ENCODE measurements at regions not wholly inside any gene's neighbourhood (a gene's known extent, or its start where the extent isn't known, plus 50 kb on each side); places are given as distances from the start of the nearest gene placed in this dataset.
A peak's percentile ranks its signal among the peaks of the same experiment; 100 is the strongest.

GRCh38 chr5:88380332-88380731 lies 111.7 kb upstream of the TMEM161B start:
- TF ChIP-seq CTCF (IDR thresholded peaks at IDR 0.05; ENCODE audit: low read length) (no peak), EZH2phosphoT487 (IDR thresholded peaks at IDR 0.05; ENCODE audit: low read length) (no peak), EZH2 (optimal IDR thresholded peaks at IDR 0.05; ENCODE audit: low read depth, low read length) (no peak)
- H3K9me3 ChIP-seq (replicated peaks; ENCODE audit: insufficient read depth, low read length): no peaks in the 10 kb centered on the region
- no peak overlapping the region for H3K4me3 ChIP-seq (ENCODE audit: low read length)

DNA sequence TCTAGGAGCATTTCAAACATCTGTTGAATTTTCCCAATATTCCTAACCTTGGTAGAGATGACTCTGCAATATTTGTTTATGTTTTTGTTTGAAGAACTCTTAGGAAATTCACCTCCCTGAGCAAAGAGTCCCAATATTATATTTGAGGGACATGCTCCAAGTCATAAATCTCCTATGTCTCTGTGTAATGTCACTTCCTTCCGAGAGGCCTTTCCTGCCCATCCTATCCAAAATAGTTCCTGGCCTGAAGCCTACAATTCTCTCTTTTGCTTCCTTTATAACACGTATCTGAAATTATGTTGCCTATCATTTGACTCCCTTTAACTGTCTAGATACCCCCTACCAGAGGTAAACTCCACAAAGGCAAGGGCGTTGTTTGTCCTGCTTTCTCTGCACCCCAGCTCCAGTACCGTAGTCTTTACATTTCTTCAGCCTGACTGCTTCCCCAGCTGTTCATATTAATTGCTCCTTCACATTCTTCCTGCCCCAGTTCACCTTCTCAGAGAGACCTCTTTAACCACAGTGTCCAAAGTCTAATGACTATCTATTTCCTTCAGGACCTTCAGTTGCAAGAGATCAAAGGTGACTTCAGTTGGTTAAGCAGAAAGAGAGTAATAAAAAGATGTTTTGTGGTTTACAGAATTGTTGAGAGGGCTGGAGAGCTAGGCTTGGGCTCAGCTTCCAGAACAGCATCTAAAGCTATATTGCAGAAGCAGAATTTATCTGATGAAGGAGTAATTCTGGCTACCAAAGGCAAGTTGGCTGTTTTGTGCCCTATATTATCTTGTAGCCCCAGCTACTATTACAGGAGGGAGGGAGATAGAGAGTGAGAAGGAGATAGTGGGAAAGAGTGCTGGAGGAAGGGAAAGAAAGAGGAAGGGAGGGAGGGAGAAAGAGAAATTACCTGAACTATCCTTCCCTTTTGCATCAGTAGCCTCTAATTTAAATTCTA lies 109.3 kb upstream of the TMEM161B start:
- no peak overlapping the region for H3K9ac ChIP-seq (ENCODE audit: low read length)
- no peaks in the 10 kb centered on the region for H3F3A ChIP-seq (ENCODE audit: insufficient read depth, low read length)
- no peaks in the 10 kb centered on the region for H3K36me3 ChIP-seq (replicated peaks; ENCODE audit: insufficient read depth, low read length)
- H3K79me2 ChIP-seq (ENCODE audit: low read length): no peaks in the 10 kb centered on the region
- H3K4me2 ChIP-seq (ENCODE audit: low read depth, low read length): no peak overlapping the region
- H3K9me2 ChIP-seq (replicated peaks; ENCODE audit: insufficient read depth, low read length): no peaks in the 10 kb centered on the region
- no peaks in the 10 kb centered on the region for H3K4me1 ChIP-seq (ENCODE audit: low read length)
- H3K9me3 ChIP-seq (replicated peaks; ENCODE audit: insufficient read depth, low read length): no peaks in the 10 kb centered on the region
- no peak overlapping the region for H3K4me3 ChIP-seq (ENCODE audit: low read length)
- TF ChIP-seq EZH2 (optimal IDR thresholded peaks at IDR 0.05; ENCODE audit: low read depth, low read length) (no peak), EZH2phosphoT487 (IDR thresholded peaks at IDR 0.05; ENCODE audit: low read length) (no peak), CTCF (IDR thresholded peaks at IDR 0.05; ENCODE audit: low read length) (no peak)
- H3K27me3 ChIP-seq (replicated peaks; ENCODE audit: insufficient read depth, low read length): no peaks in the 10 kb centered on the region
- H3K27ac ChIP-seq (ENCODE audit: low read length): no peak overlapping the region
- peak; percentile 14 for DNase-seq
- H2AFZ ChIP-seq (ENCODE audit: low read length): no peak overlapping the region
- no peaks in the 10 kb centered on the region for H4K20me1 ChIP-seq (ENCODE audit: insufficient read depth, low read length)

More at GRCh38 chr5:88380332-88380731, 111.7 kb upstream of the TMEM161B start:
- no peaks in the 10 kb centered on the region for H3K79me2 ChIP-seq (ENCODE audit: low read length)
- no peak overlapping the region for H2AFZ ChIP-seq (ENCODE audit: low read length)
- no peak overlapping the region for H3K4me2 ChIP-seq (ENCODE audit: low read depth, low read length)
- no peaks in the 10 kb centered on the region for H3F3A ChIP-seq (ENCODE audit: insufficient read depth, low read length)
- no peak for DNase-seq
- no peaks in the 10 kb centered on the region for H3K27me3 ChIP-seq (replicated peaks; ENCODE audit: insufficient read depth, low read length)
- H3K9me2 ChIP-seq (replicated peaks; ENCODE audit: insufficient read depth, low read length): no peaks in the 10 kb centered on the region
- H4K20me1 ChIP-seq (ENCODE audit: insufficient read depth, low read length): no peaks in the 10 kb centered on the region
- H3K9ac ChIP-seq (ENCODE audit: low read length): no peak overlapping the region
- no peaks in the 10 kb centered on the region for H3K4me1 ChIP-seq (ENCODE audit: low read length)
- no peaks in the 10 kb centered on the region for H3K36me3 ChIP-seq (replicated peaks; ENCODE audit: insufficient read depth, low read length)
- no peak overlapping the region for H3K27ac ChIP-seq (ENCODE audit: low read length)

DNA sequence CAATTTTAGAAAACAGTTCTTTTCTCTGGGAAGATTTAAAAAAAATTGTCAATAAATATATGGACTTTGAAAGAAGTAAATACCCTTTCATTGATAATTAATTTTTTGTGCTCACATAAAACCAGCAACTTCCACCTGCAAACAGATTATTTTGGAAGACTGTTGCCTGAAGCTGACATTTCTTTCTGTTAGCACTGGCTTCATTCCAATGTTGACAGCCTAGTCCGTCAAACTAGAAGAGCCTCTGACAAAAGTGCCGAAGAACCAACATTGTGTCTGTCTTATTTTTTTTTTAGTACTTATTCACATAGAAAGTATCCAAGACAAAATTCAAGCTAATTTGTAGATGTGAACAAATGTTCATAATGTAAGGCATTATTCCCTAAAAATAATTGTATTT lies 108.6 kb upstream of the TMEM161B start:
- no peaks in the 10 kb centered on the region for H3K9me2 ChIP-seq (replicated peaks; ENCODE audit: insufficient read depth, low read length)
- H3K9me3 ChIP-seq (replicated peaks; ENCODE audit: insufficient read depth, low read length): no peaks in the 10 kb centered on the region
- H3K79me2 ChIP-seq (ENCODE audit: low read length): no peaks in the 10 kb centered on the region
- H3K27ac ChIP-seq (ENCODE audit: low read length): no peak overlapping the region
- no peak overlapping the region for H3K4me3 ChIP-seq (ENCODE audit: low read length)
- H3K27me3 ChIP-seq (replicated peaks; ENCODE audit: insufficient read depth, low read length): no peaks in the 10 kb centered on the region
- no peaks in the 10 kb centered on the region for H3K36me3 ChIP-seq (replicated peaks; ENCODE audit: insufficient read depth, low read length)
- H3K4me1 ChIP-seq (ENCODE audit: low read length): no peaks in the 10 kb centered on the region
- DNase-seq: no peak
- H3K9ac ChIP-seq (ENCODE audit: low read length): no peak overlapping the region
- no peak for TF ChIP-seq EZH2phosphoT487 (IDR thresholded peaks at IDR 0.05; ENCODE audit: low read length)
- no peak for TF ChIP-seq CTCF (IDR thresholded peaks at IDR 0.05; ENCODE audit: low read length)
- no peak for TF ChIP-seq EZH2 (optimal IDR thresholded peaks at IDR 0.05; ENCODE audit: low read depth, low read length)
- H3F3A ChIP-seq (ENCODE audit: insufficient read depth, low read length): no peaks in the 10 kb centered on the region
- H4K20me1 ChIP-seq (ENCODE audit: insufficient read depth, low read length): no peaks in the 10 kb centered on the region
- H2AFZ ChIP-seq (ENCODE audit: low read length): no peak overlapping the region
- no peak overlapping the region for H3K4me2 ChIP-seq (ENCODE audit: low read depth, low read length)

Measured in MM.1S (cell line).